PC-3 (cell line): ENCODE measurements at regions not wholly inside any gene's neighbourhood (a gene's known extent, or its start where the extent isn't known, plus 50 kb on each side); places are given as distances from the start of the nearest gene placed in this dataset.

Experiments
- EZH2 ChIP-seq: fragments of 300-600 bp; sonication (generic); IDR thresholded peaks from one replicate; pipeline ENCODE4 v1.6.1; 2017; ENCODE audit warnings: antibody characterized with exemption, mild to moderate bottlenecking, low read length; ENCODE audit not compliant: unreplicated experiment
- TF ChIP-seq, protein P1 (sequence below): fragments of 300-600 bp; sonication (generic); conservative IDR thresholded peaks from 2 replicates; pipeline ENCODE4 v1.5.1; 2017; ENCODE audit warnings: antibody characterized with exemption, low read depth, mild to moderate bottlenecking, low read length

GRCh38 chr3:168427835-168428475, 332.2 kb upstream of the GOLIM4 start:
- no peak for TF ChIP-seq EZH2
- TF ChIP-seq, protein P1, sequence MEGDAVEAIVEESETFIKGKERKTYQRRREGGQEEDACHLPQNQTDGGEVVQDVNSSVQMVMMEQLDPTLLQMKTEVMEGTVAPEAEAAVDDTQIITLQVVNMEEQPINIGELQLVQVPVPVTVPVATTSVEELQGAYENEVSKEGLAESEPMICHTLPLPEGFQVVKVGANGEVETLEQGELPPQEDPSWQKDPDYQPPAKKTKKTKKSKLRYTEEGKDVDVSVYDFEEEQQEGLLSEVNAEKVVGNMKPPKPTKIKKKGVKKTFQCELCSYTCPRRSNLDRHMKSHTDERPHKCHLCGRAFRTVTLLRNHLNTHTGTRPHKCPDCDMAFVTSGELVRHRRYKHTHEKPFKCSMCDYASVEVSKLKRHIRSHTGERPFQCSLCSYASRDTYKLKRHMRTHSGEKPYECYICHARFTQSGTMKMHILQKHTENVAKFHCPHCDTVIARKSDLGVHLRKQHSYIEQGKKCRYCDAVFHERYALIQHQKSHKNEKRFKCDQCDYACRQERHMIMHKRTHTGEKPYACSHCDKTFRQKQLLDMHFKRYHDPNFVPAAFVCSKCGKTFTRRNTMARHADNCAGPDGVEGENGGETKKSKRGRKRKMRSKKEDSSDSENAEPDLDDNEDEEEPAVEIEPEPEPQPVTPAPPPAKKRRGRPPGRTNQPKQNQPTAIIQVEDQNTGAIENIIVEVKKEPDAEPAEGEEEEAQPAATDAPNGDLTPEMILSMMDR, result no peak
